Activated CD8-positive, alpha-beta memory T cell treated with anti-CD3 and anti-CD28 coated beads, Interleukin-2, amount 10 ng/mL, durations not matched to agents 7 days and 5 days (primary cell): ENCODE measurements at regions not wholly inside any gene's neighbourhood (a gene's known extent, or its start where the extent isn't known, plus 50 kb on each side); places are given as distances from the start of the nearest gene placed in this dataset.
"Not testable (repeated sequence)": the region's sequence is repeated elsewhere in the genome, so short reads cannot be mapped to it uniquely, and the experiment has no call there.

Source experiments
- ATAC-seq: fragments of 150-1000 bp; cut with Tn5 transposase; one replicate; pipeline ENCODE4 v1.10.0; 2021; ENCODE audit warnings: moderate library complexity
- CTCF ChIA-PET: fragments of 350-600 bp; sonication (Branson Sonifier 250); formaldehyde crosslinking; loops from one replicate; lab custom pipeline; 2021; ENCODE audit warnings: antibody characterized with exemption; lab: Charles Lee
- DNase-seq: peaks from one replicate; pipeline ENCODE4 v3.0.0-alpha.2; 2020
- H3K27ac Mint-ChIP-seq: one replicate; pipeline ENCODE4 v1.8.0; 2021; ENCODE audit warnings: mild to moderate bottlenecking, mixed read lengths
- H3K27me3 Mint-ChIP-seq: one replicate; pipeline ENCODE4 v1.8.0; 2021; ENCODE audit warnings: mixed read lengths
- H3K36me3 Mint-ChIP-seq: one replicate; pipeline ENCODE4 v1.8.0; 2021; ENCODE audit warnings: mild to moderate bottlenecking, mixed read lengths
- H3K4me1 Mint-ChIP-seq: one replicate; pipeline ENCODE4 v1.8.0; 2021; ENCODE audit warnings: mixed read lengths
- H3K4me3 Mint-ChIP-seq: one replicate; pipeline ENCODE4 v1.8.0; 2021; ENCODE audit warnings: mild to moderate bottlenecking, moderate library complexity, mixed read lengths
- H3K9me3 Mint-ChIP-seq: one replicate; pipeline ENCODE4 v1.8.0; 2022; ENCODE audit warnings: low read depth, mixed read lengths

DNA sequence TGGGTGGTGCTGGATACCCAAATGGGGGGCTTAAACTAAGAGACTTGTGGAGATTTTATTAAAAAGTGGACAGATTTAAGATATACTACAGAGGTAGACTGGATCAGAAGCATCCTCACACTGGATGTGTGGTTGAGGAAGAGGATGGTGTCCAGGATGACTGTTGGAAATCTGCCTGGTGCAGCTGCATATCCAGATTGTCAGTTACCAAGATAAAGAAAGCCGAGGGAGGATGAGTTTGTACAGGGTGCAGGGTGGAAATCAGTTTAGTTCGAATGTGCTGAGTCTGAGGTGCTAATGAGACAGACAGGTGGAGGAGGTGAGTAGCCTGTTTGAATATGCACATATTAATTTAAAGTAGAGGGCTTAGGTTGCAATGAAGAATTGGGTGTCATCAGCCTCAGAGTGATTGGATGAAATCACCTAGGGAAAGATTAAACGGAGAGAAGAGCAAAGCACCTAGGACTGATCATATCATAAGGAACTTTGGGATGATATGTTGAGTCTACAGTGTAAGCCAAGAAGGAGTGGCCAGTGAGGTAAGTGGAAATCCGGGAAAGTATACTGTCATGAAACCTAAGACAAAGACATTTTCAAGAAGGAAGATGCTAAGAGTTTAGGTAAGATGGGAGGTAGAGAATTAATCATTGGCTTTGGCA is 74.1 kb upstream of the GOLGA8B start:
- DNase-seq = no peak
- Mint-ChIP-seq H3K36me3 (no peaks in the 10 kb centered on the region), H3K27ac (no peak overlapping the region), H3K4me1 (peaks cover 2% of the 10 kb centered on the region), H3K4me3 (no peak overlapping the region), H3K27me3 (peaks cover 41% of the 10 kb centered on the region), H3K9me3 (no peaks in the 10 kb centered on the region)
- no peak for ATAC-seq
- CTCF ChIA-PET = no interaction called here

DNA sequence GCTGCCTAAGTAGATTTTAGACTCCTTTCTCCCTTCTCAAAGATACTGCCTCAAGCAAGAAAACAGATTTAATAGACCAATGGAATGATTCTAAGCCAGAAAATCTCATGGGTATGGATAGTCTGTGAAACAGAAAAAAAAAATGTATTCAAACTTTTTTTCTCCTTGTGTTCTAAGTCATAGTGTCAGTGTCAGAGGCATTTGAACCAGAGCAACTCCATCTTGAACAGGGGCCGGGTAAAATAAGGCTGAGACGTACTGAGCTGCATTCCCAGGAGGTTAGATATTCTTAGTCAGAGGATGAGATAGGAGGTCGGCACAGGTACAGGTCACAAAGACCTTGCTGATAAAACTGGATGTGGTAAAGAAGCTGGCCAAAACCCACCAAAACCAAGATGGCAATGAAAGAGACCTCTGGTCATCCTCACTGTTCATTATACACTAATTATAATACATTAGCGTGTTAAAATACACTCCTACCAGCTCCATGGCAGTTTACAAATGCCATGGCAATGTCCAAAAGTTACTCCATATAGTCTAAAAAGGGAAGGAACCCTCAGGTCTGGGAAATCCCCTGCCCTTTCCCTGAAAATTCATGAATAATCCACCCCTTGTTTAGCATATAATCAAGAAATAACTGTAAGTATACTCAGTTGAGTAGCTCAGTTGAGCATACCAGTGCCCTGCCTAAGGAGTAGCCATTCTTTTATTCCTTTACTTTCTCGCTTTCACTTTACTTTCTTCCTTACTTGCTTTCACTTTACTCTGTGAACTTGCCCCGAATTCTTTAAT is 72.8 kb upstream of the GOLGA8B start:
- no peak overlapping the region for H3K27ac Mint-ChIP-seq
- H3K36me3 Mint-ChIP-seq = no peaks in the 10 kb centered on the region
- CTCF ChIA-PET = interaction anchor here (0.8 kb wide), 1 partner anchor 66 kb away, joined by 3 read pairs; no protein-coding TSS in a partner anchor
- ATAC-seq = no peak
- H3K9me3 Mint-ChIP-seq = no peaks in the 10 kb centered on the region
- H3K27me3 Mint-ChIP-seq = peaks cover 40% of the 10 kb centered on the region
- no peak for DNase-seq
- H3K4me1 Mint-ChIP-seq = peaks cover 3% of the 10 kb centered on the region
- H3K4me3 Mint-ChIP-seq = no peak overlapping the region

DNA sequence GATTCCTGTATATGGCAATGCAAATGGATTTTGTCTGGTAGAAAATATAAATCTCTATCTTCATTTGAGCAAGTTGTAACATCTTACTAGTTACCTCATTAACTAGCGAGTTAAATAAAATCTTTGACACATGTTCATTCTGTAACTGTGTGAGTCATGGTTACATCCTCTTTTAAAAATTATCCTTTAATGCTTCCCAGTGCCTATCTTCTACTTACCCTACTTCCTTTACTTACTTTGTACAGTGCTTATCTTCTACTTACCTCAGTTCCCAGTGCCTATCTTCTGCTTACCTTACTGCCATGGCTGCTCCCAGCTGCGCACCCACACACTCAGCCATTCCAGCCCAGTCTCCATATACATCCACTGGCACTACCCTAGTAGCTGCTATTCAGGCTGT is 71.9 kb upstream of the GOLGA8B start:
- H3K4me1 Mint-ChIP-seq = peaks cover 3% of the 10 kb centered on the region

GRCh38 chr15:34654625-34655024 is 71.2 kb upstream of the GOLGA8B start:
- H3K4me3 Mint-ChIP-seq = no peak overlapping the region
- H3K27me3 Mint-ChIP-seq = peaks cover 29% of the 10 kb centered on the region
- CTCF ChIA-PET = no interaction called here

More for the DNA sequence above, 71.9 kb upstream of the GOLGA8B start:
- CTCF ChIA-PET = no interaction called here
- peaks cover 33% of the 10 kb centered on the region for H3K27me3 Mint-ChIP-seq
- H3K27ac Mint-ChIP-seq = no peak overlapping the region
- H3K9me3 Mint-ChIP-seq = no peaks in the 10 kb centered on the region
- DNase-seq (no peak), ATAC-seq (no peak)
- no peak overlapping the region for H3K4me3 Mint-ChIP-seq
- H3K36me3 Mint-ChIP-seq = no peaks in the 10 kb centered on the region

DNA sequence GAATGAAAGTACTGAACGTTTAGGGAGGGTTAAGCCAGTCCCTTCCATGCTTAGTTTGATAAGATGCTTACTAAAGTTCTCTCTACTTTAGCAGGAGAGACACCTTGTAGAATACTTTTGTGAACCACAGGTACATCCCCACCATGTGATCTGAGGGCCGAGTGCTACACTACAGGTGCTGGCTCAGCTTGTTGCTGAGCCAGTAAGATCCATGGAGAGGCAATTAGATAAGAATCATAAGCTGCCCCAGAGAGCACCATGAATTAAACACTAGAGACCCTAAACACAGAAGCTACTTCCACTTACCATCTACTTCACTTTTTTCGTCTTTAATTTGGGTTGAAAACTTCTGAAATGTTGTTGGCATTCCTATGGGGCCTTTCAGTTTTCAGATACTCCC is 70.5 kb upstream of the GOLGA8B start:
- DNase-seq (no peak), ATAC-seq (no peak)
- H3K4me1 Mint-ChIP-seq = peaks cover 3% of the 10 kb centered on the region
- no peak overlapping the region for H3K27ac Mint-ChIP-seq
- no peak overlapping the region for H3K4me3 Mint-ChIP-seq
- H3K27me3 Mint-ChIP-seq = peaks cover 24% of the 10 kb centered on the region
- no peaks in the 10 kb centered on the region for H3K36me3 Mint-ChIP-seq
- no peaks in the 10 kb centered on the region for H3K9me3 Mint-ChIP-seq
- CTCF ChIA-PET = no interaction called here

More at GRCh38 chr15:34654625-34655024, 71.2 kb upstream of the GOLGA8B start:
- Mint-ChIP-seq H3K9me3 (no peaks in the 10 kb centered on the region), H3K36me3 (no peaks in the 10 kb centered on the region), H3K4me1 (peaks cover 3% of the 10 kb centered on the region), H3K27ac (no peak overlapping the region)
- no peak for ATAC-seq
- no peak for DNase-seq

- H3K4me3 Mint-ChIP-seq, H3K9me3 Mint-ChIP-seq, H3K36me3 Mint-ChIP-seq, ATAC-seq, DNase-seq, H3K4me1 Mint-ChIP-seq, H3K27ac Mint-ChIP-seq, CTCF ChIA-PET: not testable (repeated sequence)
- H3K27me3 Mint-ChIP-seq = peaks cover 21% of the 10 kb centered on the region
Measured at GRCh38 chr15:34653326-34653725, 69.9 kb upstream of the GOLGA8B start.

DNA sequence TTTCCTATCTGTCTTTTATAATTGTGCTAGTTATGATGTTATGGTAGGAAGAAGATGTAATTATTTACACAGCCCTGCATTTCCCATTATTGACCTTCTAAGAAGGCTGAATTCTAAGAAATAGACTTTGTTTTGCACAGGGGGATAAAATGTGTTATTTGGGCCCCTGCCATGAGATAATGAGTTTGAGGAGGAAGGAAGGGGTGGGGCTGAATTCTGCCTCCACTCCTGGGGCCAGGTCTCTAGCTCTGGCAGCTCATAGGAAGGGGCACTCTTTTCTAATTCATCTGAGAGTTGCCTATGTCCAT is 69.2 kb upstream of the GOLGA8B start:
- Mint-ChIP-seq H3K27me3 (peaks cover 19% of the 10 kb centered on the region), H3K4me3 (no peak overlapping the region), H3K27ac (no peak overlapping the region), H3K9me3 (no peaks in the 10 kb centered on the region), H3K36me3 (no peaks in the 10 kb centered on the region), H3K4me1 (peaks cover 3% of the 10 kb centered on the region)
- DNase-seq (no peak), ATAC-seq (no peak)
- CTCF ChIA-PET = no interaction called here

DNA sequence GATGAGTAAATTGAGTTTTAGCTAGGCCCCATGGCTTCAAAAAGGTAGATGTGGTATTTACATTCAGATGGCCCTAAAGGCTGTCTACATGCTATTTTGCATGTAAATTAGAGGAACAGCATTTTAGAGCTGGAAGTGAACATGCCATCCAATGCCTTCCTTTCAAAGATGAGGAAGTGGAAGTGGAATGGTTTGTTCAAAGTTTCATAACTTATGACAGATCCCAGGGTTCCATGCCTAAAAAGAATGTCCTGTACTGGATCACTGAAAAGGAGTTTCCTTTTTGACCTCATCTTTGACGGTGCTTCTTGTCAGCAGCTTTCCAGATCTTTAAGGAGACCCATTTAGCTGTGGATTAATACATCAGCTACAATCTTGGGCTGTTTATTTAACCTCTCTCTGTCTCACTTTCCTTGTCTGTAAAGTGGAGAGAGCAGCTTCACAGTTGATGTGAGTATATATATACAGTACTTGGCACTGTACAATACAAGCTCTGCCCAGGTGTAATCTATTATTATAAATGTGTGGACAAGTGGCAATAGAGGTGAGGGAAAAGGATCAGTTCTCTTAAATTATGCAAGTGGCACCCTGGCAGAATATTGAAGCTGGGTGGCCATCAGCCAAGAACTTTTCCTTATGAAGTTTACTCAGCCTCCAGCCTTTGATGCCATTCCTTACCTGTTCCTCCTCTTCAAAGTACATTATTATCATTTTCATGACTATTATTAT is 68.7 kb upstream of the GOLGA8B start:
- Mint-ChIP-seq H3K27ac (no peak overlapping the region), H3K4me3 (no peak overlapping the region)
- no peak for DNase-seq

GRCh38 chr15:34650177-34650576 is 66.7 kb upstream of the GOLGA8B start:
- ATAC-seq = no peak
- peaks cover 12% of the 10 kb centered on the region for H3K27me3 Mint-ChIP-seq
- no peak for DNase-seq

More for the DNA sequence above, 68.7 kb upstream of the GOLGA8B start:
- Mint-ChIP-seq H3K27me3 (peaks cover 13% of the 10 kb centered on the region), H3K36me3 (no peaks in the 10 kb centered on the region), H3K9me3 (no peaks in the 10 kb centered on the region), H3K4me1 (peaks cover 3% of the 10 kb centered on the region)
- no peak for ATAC-seq
- CTCF ChIA-PET = no interaction called here

GRCh38 chr15:34648294-34648631 is 64.8 kb upstream of the GOLGA8B start:
- H3K4me1 Mint-ChIP-seq = peaks cover 3% of the 10 kb centered on the region
- H3K36me3 Mint-ChIP-seq = no peaks in the 10 kb centered on the region
- H3K27me3 Mint-ChIP-seq = peaks cover 16% of the 10 kb centered on the region
- H3K27ac Mint-ChIP-seq = no peak overlapping the region
- CTCF ChIA-PET = no interaction called here
- H3K4me3 Mint-ChIP-seq = no peak overlapping the region
- DNase-seq (no peak), ATAC-seq (no peak)
- no peaks in the 10 kb centered on the region for H3K9me3 Mint-ChIP-seq

More at GRCh38 chr15:34650177-34650576, 66.7 kb upstream of the GOLGA8B start:
- Mint-ChIP-seq H3K36me3 (no peaks in the 10 kb centered on the region), H3K27ac (no peak overlapping the region), H3K4me3 (no peak overlapping the region), H3K9me3 (no peaks in the 10 kb centered on the region), H3K4me1 (peaks cover 3% of the 10 kb centered on the region)
- CTCF ChIA-PET = no interaction called here

DNA sequence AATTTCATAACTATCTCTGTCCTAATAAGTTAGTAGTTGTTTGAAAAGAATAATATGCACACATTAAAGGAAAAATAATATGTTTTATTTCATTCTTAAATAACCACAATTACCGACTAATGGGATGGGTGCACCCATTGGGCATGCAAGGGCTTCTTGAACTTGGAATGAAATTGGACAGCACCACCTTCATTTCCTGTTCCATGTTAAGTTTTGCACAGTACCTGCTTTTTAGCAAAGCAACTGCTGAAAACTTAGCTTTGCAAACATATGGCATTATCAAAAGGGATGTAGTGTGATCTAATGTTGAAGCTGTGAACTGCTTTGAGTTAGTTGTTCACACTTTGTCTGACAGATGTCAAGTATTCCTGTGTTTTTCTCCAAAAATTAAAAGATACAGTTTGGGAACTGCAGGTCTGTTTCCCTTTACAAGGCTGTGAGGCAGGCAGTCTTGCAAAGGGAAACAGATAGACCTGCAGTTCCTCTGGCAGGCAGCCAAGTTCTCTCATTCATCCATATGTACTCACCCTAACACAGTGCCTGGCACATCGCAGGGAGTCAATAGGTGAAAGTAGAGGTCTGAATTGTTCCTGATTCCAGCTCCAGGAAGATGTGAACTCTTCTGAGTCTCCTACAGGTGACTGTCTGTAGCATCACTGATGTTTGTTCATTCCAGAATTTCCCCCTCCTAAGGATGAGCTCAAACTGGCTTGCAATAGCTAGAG is 64.3 kb upstream of the GOLGA8B start:
- H3K36me3 Mint-ChIP-seq = no peaks in the 10 kb centered on the region
- H3K4me1 Mint-ChIP-seq = peaks cover 2% of the 10 kb centered on the region
- H3K9me3 Mint-ChIP-seq = no peaks in the 10 kb centered on the region
- no peak overlapping the region for H3K4me3 Mint-ChIP-seq
- CTCF ChIA-PET = no interaction called here
- H3K27ac Mint-ChIP-seq = no peak overlapping the region
- H3K27me3 Mint-ChIP-seq = peaks cover 16% of the 10 kb centered on the region
- ATAC-seq (no peak), DNase-seq (no peak)

GRCh38 chr15:34646918-34647317 is 63.5 kb upstream of the GOLGA8B start:
- H3K36me3 Mint-ChIP-seq = no peaks in the 10 kb centered on the region
- no peaks in the 10 kb centered on the region for H3K9me3 Mint-ChIP-seq
- no peak overlapping the region for H3K4me3 Mint-ChIP-seq
- H3K4me1 Mint-ChIP-seq = no peaks in the 10 kb centered on the region
- no peak overlapping the region for H3K27ac Mint-ChIP-seq
- ATAC-seq = no peak
- CTCF ChIA-PET = no interaction called here
- H3K27me3 Mint-ChIP-seq = peaks cover 15% of the 10 kb centered on the region
- DNase-seq = no peak

DNA sequence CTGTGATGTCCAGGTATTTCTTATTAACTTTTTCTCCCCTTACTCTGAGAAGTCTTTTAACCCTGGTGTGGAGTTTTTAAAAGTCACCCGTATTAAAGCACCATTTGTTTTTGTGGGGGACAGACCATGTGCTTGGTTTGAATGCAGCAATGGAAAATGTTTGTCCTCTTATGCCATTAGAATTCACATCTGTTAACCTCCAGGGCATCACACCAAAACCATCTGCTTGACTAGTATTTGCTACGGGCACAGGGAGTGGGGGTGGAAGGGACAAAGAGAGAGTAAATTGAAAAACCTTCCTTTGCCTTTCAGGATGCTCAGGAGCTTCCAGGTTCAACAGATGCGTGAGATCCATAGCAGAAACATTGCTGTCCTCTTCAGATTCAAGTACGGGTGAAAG is 61.4 kb upstream of the GOLGA8B start:
- Mint-ChIP-seq H3K9me3 (no peaks in the 10 kb centered on the region), H3K27me3 (peaks cover 15% of the 10 kb centered on the region), H3K27ac (no peak overlapping the region), H3K4me3 (no peak overlapping the region), H3K4me1 (no peaks in the 10 kb centered on the region), H3K36me3 (no peaks in the 10 kb centered on the region)
- CTCF ChIA-PET = no interaction called here
- DNase-seq = no peak
- no peak for ATAC-seq
